KBM-7 (cell line): ENCODE measurements at regions not wholly inside any gene's neighbourhood (a gene's known extent, or its start where the extent isn't known, plus 50 kb on each side); places are given as distances from the start of the nearest gene placed in this dataset.

Experiments used
- DNase-seq: peaks from one replicate; pipeline ENCODE4 v3.0.0-alpha.2; 2015
- in situ Hi-C: fragments of 300-500 bp; cut with MboI; formaldehyde crosslinking; loops from 2 replicates; pipeline ENCODE4 v1.14.3; 2020; ENCODE audit warnings: low sequenced_read_pairs, low pct_unique_long_range_greater_than_20kb, mixed read lengths

- in situ Hi-C loops, result no loop called here
- no peak for DNase-seq
These were observed 192.9 kb upstream of the GALNT2 start for GRCh38 chr1:229874136-229874535.

GRCh38 chr1:229874609-229875008, 192.4 kb upstream of the GALNT2 start:
- in situ Hi-C loops, result no loop called here

GRCh38 chr1:229875086-229875485, 192.0 kb upstream of the GALNT2 start:
- in situ Hi-C loops, result no loop called here
- no peak for DNase-seq

More at GRCh38 chr1:229874609-229875008, 192.4 kb upstream of the GALNT2 start:
- no peak for DNase-seq

GRCh38 chr1:229879746-229880145, 187.3 kb upstream of the GALNT2 start:
- in situ Hi-C loops, result no loop called here

GRCh38 chr1:229880271-229881170, 186.5 kb upstream of the GALNT2 start:
- DNase-seq, result no peak
- in situ Hi-C loops, result no loop called here

More at GRCh38 chr1:229879746-229880145, 187.3 kb upstream of the GALNT2 start:
- DNase-seq, result no peak

- in situ Hi-C loops, result no loop called here
- DNase-seq, result no peak
These were observed 184.4 kb upstream of the GALNT2 start for GRCh38 chr1:229882621-229883020.

- DNase-seq, result no peak
- in situ Hi-C loops, result no loop called here
These were observed 183.4 kb upstream of the GALNT2 start for GRCh38 chr1:229883504-229884200.

GRCh38 chr1:229884765-229885164, 182.3 kb upstream of the GALNT2 start:
- in situ Hi-C loops, result no loop called here
- DNase-seq, result no peak

GRCh38 chr1:229885568-229886495, 181.2 kb upstream of the GALNT2 start:
- in situ Hi-C loops, result no loop called here
- no peak for DNase-seq

- no peak for DNase-seq
- in situ Hi-C loops, result no loop called here
These were observed 180.4 kb upstream of the GALNT2 start for GRCh38 chr1:229886636-229887035.

- in situ Hi-C loops, result no loop called here
- no peak for DNase-seq
These were observed 179.8 kb upstream of the GALNT2 start for GRCh38 chr1:229887043-229887822.

GRCh38 chr1:229888157-229888556, 178.9 kb upstream of the GALNT2 start:
- DNase-seq, result no peak
- in situ Hi-C loops, result no loop called here

- DNase-seq, result no peak
- in situ Hi-C loops, result no loop called here
These were observed 178.5 kb upstream of the GALNT2 start for GRCh38 chr1:229888561-229889001.

- DNase-seq, result no peak
- in situ Hi-C loops, result no loop called here
These were observed 178.0 kb upstream of the GALNT2 start for GRCh38 chr1:229889031-229889517.

GRCh38 chr1:229891227-229891626, 175.8 kb upstream of the GALNT2 start:
- DNase-seq, result no peak

GRCh38 chr1:229892515-229893117, 174.4 kb upstream of the GALNT2 start:
- no peak for DNase-seq
- in situ Hi-C loops, result no loop called here

More at GRCh38 chr1:229891227-229891626, 175.8 kb upstream of the GALNT2 start:
- in situ Hi-C loops, result no loop called here

GRCh38 chr1:229893762-229894444, 173.1 kb upstream of the GALNT2 start:
- DNase-seq, result peak; percentile 72
- in situ Hi-C loops, result no loop called here
